Mesendoderm (in vitro differentiated cells): ENCODE measurements at regions not wholly inside any gene's neighbourhood (a gene's known extent, or its start where the extent isn't known, plus 50 kb on each side); places are given as distances from the start of the nearest gene placed in this dataset.
"Not testable (repeated sequence)": the region's sequence is repeated elsewhere in the genome, so short reads cannot be mapped to it uniquely, and the experiment has no call there.

ENCODE experiments used
- DNase-seq: peaks from one replicate; pipeline ENCODE4 v3.0.0; 2013
- H2AK5ac ChIP-seq: 2 replicates; pipeline ENCODE4 v1.6.1; 2013; ENCODE audit warnings: low read length, inconsistent platforms
- H2BK120ac ChIP-seq: 2 replicates; pipeline ENCODE4 v1.6.1; 2013; ENCODE audit warnings: low read depth, mild to moderate bottlenecking, low read length, moderate library complexity, mixed read lengths
- H2BK15ac ChIP-seq: replicated peaks from 2 replicates; pipeline ENCODE4 v1.6.1; 2013; ENCODE audit warnings: low read depth, mild to moderate bottlenecking, moderate library complexity
- H2BK5ac ChIP-seq: 2 replicates; pipeline ENCODE4 v1.6.1; 2013; ENCODE audit warnings: low read length, inconsistent platforms
- H3K18ac ChIP-seq: 2 replicates; pipeline ENCODE4 v1.6.1; 2013; ENCODE audit warnings: mild to moderate bottlenecking, low read length, mixed read lengths
- H3K23ac ChIP-seq: one replicate; pipeline ENCODE4 v1.6.1; 2013; ENCODE audit warnings: low read length
- H3K27ac ChIP-seq: 2 replicates; pipeline ENCODE4 v1.5.1; 2013; ENCODE audit warnings: low read depth, mild to moderate bottlenecking, inconsistent platforms, low read length, moderate library complexity
- H3K27me3 ChIP-seq: 2 replicates; pipeline ENCODE4 v1.6.1; 2013; ENCODE audit warnings: low read length, control low read depth, mild to moderate bottlenecking, inconsistent platforms; ENCODE audit not compliant: insufficient read depth, poor library complexity
- H3K36me3 ChIP-seq: 2 replicates; pipeline ENCODE4 v1.6.1; 2013; ENCODE audit warnings: low read length, inconsistent platforms; ENCODE audit not compliant: control insufficient read depth, insufficient read depth
- H3K4ac ChIP-seq: one replicate; pipeline ENCODE4 v1.6.1; 2013; ENCODE audit warnings: low read depth, mild to moderate bottlenecking, low read length, moderate library complexity
- H3K4me1 ChIP-seq: 2 replicates; pipeline ENCODE4 v1.6.1; 2013; ENCODE audit warnings: low read depth, low read length, inconsistent platforms; ENCODE audit not compliant: control insufficient read depth
- H3K4me2 ChIP-seq: 2 replicates; pipeline ENCODE4 v1.6.1; 2013; ENCODE audit warnings: low read length
- H3K4me3 ChIP-seq: 2 replicates; pipeline ENCODE4 v1.5.1; 2013; ENCODE audit warnings: mild to moderate bottlenecking, low read length
- H3K56ac ChIP-seq: one replicate; pipeline ENCODE4 v1.6.1; 2013; ENCODE audit warnings: low read length
- H3K79me1 ChIP-seq: 2 replicates; pipeline ENCODE4 v1.6.1; 2013; ENCODE audit warnings: low read length, inconsistent platforms
- H3K79me2 ChIP-seq: 2 replicates; pipeline ENCODE4 v1.6.1; 2013; ENCODE audit warnings: mild to moderate bottlenecking, low read length; ENCODE audit not compliant: control insufficient read depth, insufficient read depth
- H3K9ac ChIP-seq: 2 replicates; pipeline ENCODE4 v1.6.1; 2013; ENCODE audit warnings: low read length, inconsistent platforms
- H4K5ac ChIP-seq: one replicate; pipeline ENCODE4 v1.6.1; 2013; ENCODE audit warnings: low read length
- H4K8ac ChIP-seq: one replicate; pipeline ENCODE4 v1.6.1; 2013; ENCODE audit warnings: low read depth, mild to moderate bottlenecking, control low read depth, low read length, moderate library complexity
- WGBS: extraction: QIAGEN DNeasy Blood & Tissue Kit; methylation state at CpG from one replicate; pipeline ENCODE4 v1.1.7; 2013; ENCODE audit warnings: low lambda C conversion rate, missing lambda C conversion rate; ENCODE audit not compliant: insufficient coverage; ENCODE audit errors: extremely low coverage; 5-methylcytosine and 5-hydroxymethylcytosine counted together

GRCh38 chr5:34258598-34258997, 215.6 kb upstream of the C1QTNF3 start:
- not testable (repeated sequence) for H3K79me1 ChIP-seq, H2BK5ac ChIP-seq, H4K8ac ChIP-seq, H3K4me1 ChIP-seq, H2AK5ac ChIP-seq, H3K36me3 ChIP-seq, H3K4me2 ChIP-seq, DNase-seq, H3K4ac ChIP-seq, H3K27ac ChIP-seq, H2BK120ac ChIP-seq, H4K5ac ChIP-seq, H2BK15ac ChIP-seq, H3K79me2 ChIP-seq, H3K56ac ChIP-seq, H3K9ac ChIP-seq, H3K18ac ChIP-seq, H3K23ac ChIP-seq, H3K4me3 ChIP-seq, H3K27me3 ChIP-seq

GRCh38 chr5:34261020-34261419, 218.0 kb upstream of the C1QTNF3 start:
- H3K36me3 ChIP-seq, H4K8ac ChIP-seq, H3K4me3 ChIP-seq, H3K4ac ChIP-seq, H3K27me3 ChIP-seq, H3K4me1 ChIP-seq, H3K79me2 ChIP-seq, H3K4me2 ChIP-seq, H4K5ac ChIP-seq, H2BK120ac ChIP-seq, H2AK5ac ChIP-seq, H2BK15ac ChIP-seq, H3K27ac ChIP-seq, H3K56ac ChIP-seq, H3K18ac ChIP-seq, H3K79me1 ChIP-seq, H3K9ac ChIP-seq, DNase-seq, H3K23ac ChIP-seq, H2BK5ac ChIP-seq: not testable (repeated sequence)
- WGBS, result no CpG with 5 or more reads among the region's 4 CpGs

- not testable (repeated sequence) for H3K18ac ChIP-seq, H3K4me2 ChIP-seq, H3K27ac ChIP-seq, H3K36me3 ChIP-seq, H2BK15ac ChIP-seq, H2BK120ac ChIP-seq, H3K23ac ChIP-seq, H3K4ac ChIP-seq, H4K8ac ChIP-seq, DNase-seq, H3K27me3 ChIP-seq, H3K9ac ChIP-seq, H4K5ac ChIP-seq, H3K79me1 ChIP-seq, H3K4me1 ChIP-seq, H3K79me2 ChIP-seq, H3K4me3 ChIP-seq, H2BK5ac ChIP-seq, H2AK5ac ChIP-seq, H3K56ac ChIP-seq
These were observed 223.1 kb upstream of the C1QTNF3 start for GRCh38 chr5:34266151-34266550.

- not testable (repeated sequence) for H2BK120ac ChIP-seq, H3K23ac ChIP-seq, H3K4me3 ChIP-seq, H3K79me2 ChIP-seq, H3K27me3 ChIP-seq, H3K79me1 ChIP-seq, H3K36me3 ChIP-seq, H3K9ac ChIP-seq, H2AK5ac ChIP-seq, H3K4me1 ChIP-seq, H2BK15ac ChIP-seq, H3K4ac ChIP-seq, H4K5ac ChIP-seq, H4K8ac ChIP-seq, H3K4me2 ChIP-seq, H2BK5ac ChIP-seq, H3K56ac ChIP-seq, H3K18ac ChIP-seq, H3K27ac ChIP-seq
- no CpG with 5 or more reads among the region's 1 CpG for WGBS
- DNase-seq, result peak; percentile 0
These were observed 253.7 kb upstream of the C1QTNF3 start for GRCh38 chr5:34296759-34297158.

GRCh38 chr5:34329201-34329600, 286.2 kb upstream of the C1QTNF3 start:
- H3K27me3 ChIP-seq, H3K4me2 ChIP-seq, H4K8ac ChIP-seq, H3K27ac ChIP-seq, H2BK15ac ChIP-seq, H3K79me1 ChIP-seq, DNase-seq, H3K4me1 ChIP-seq, H2AK5ac ChIP-seq, H2BK5ac ChIP-seq, H2BK120ac ChIP-seq, H3K56ac ChIP-seq, H3K9ac ChIP-seq, H3K23ac ChIP-seq, H3K36me3 ChIP-seq, H3K18ac ChIP-seq, H3K4me3 ChIP-seq, H3K79me2 ChIP-seq, H4K5ac ChIP-seq, H3K4ac ChIP-seq: not testable (repeated sequence)
- no CpG with 5 or more reads among the region's 2 CpGs for WGBS

GRCh38 chr5:34329611-34330108, 286.6 kb upstream of the C1QTNF3 start:
- not testable (repeated sequence) for H3K36me3 ChIP-seq, H3K4me1 ChIP-seq, DNase-seq, H3K27ac ChIP-seq, H3K27me3 ChIP-seq, H2BK15ac ChIP-seq, H4K5ac ChIP-seq, H3K18ac ChIP-seq, H3K56ac ChIP-seq, H3K79me2 ChIP-seq, H3K4ac ChIP-seq, H2AK5ac ChIP-seq, H4K8ac ChIP-seq, H2BK120ac ChIP-seq, H3K23ac ChIP-seq, H3K9ac ChIP-seq, H2BK5ac ChIP-seq, H3K79me1 ChIP-seq, H3K4me2 ChIP-seq, H3K4me3 ChIP-seq
